B cell (primary cell): ENCODE measurements at regions not wholly inside any gene's neighbourhood (a gene's known extent, or its start where the extent isn't known, plus 50 kb on each side); places are given as distances from the start of the nearest gene placed in this dataset.

Experiments used
- ATAC-seq: fragments of 200-7000 bp; cut with Tn5 transposase; one replicate; pipeline ENCODE4 v1.10.0; 2021; ENCODE audit warnings: low read depth, mild to moderate bottlenecking, moderate number of reproducible peaks, moderate library complexity
- CTCF ChIA-PET: fragments of 350-600 bp; sonication (Branson Sonifier 250); formaldehyde crosslinking; loops from one replicate; lab custom pipeline; 2021; ENCODE audit warnings: antibody characterized with exemption, inconsistent platforms; lab: Charles Lee
- POLR2A ChIA-PET: fragments of 350-600 bp; sonication (Branson Sonifier 250); formaldehyde crosslinking; loops from one replicate; lab custom pipeline; 2021; ENCODE audit warnings: antibody characterized with exemption; lab: Charles Lee
- DNase-seq: peaks from one replicate; pipeline ENCODE4 v3.0.0; 2013
- H2AFZ ChIP-seq: 2 replicates; pipeline ENCODE4 v1.6.1; 2012; ENCODE audit warnings: mild to moderate bottlenecking, low read depth, low read length; ENCODE audit not compliant: insufficient read depth, poor library complexity, severe bottlenecking
- H3K27ac ChIP-seq, 2 donors: 1 replicate in 1 of 2; 2 replicates in 1 of 2; pipeline ENCODE4 v1.5.1; 2012 to 2013; ENCODE audit warnings: low read length in 2 of 2, mild to moderate bottlenecking in 2 of 2, moderate library complexity in 1 of 2
- H3K27me3 ChIP-seq, 4 experiments: fragments of 200-600 bp in 1 of 4; sonication (generic) in 1 of 4; replicated peaks in 1 of 4; 1 replicate in 2 of 4; 2 replicates in 2 of 4; pipeline versions ENCODE4 v1.6.1 to v1.7.0; 2013 to 2016; ENCODE audit warnings: low read length in 3 of 4, mild to moderate bottlenecking in 2 of 4, mixed read lengths in 1 of 4, moderate library complexity in 1 of 4; ENCODE audit not compliant: insufficient read depth in 4 of 4, control insufficient read depth in 3 of 4; ENCODE audit errors: control extremely low read depth in 1 of 4
- H3K36me3 ChIP-seq, 2 experiments: replicated peaks in 1 of 2; 1 replicate in 1 of 2; 2 replicates in 1 of 2; pipeline versions ENCODE4 v1.6.1 to v1.7.1; 2013; ENCODE audit warnings: low read length in 1 of 2; ENCODE audit not compliant: insufficient read depth in 2 of 2, control insufficient read depth in 1 of 2; ENCODE audit errors: control extremely low read depth in 1 of 2, extremely low read depth in 1 of 2
- H3K4me1 ChIP-seq, 2 donors: fragments of 200-600 bp in 1 of 2; sonication (generic) in 1 of 2; 1 replicate in 1 of 2; 2 replicates in 1 of 2; pipeline versions ENCODE4 v1.5.1 to v1.6.1; 2013 to 2017; ENCODE audit warnings: low read length in 2 of 2; ENCODE audit not compliant: control insufficient read depth in 2 of 2, insufficient read depth in 2 of 2
- H3K4me2 ChIP-seq: replicated peaks from 2 replicates; pipeline ENCODE3; 2012; ENCODE audit warnings: mild to moderate bottlenecking, low read depth, low read length; ENCODE audit not compliant: poor library complexity, severe bottlenecking
- H3K4me3 ChIP-seq, 5 experiments: fragments of 200-600 bp in 1 of 5; sonication (generic) in 1 of 5; 1 replicate in 3 of 5; 2 replicates in 2 of 5; pipeline versions ENCODE4 v1.5.1 to v1.7.0; 2011 to 2016; ENCODE audit warnings: low read length in 4 of 5, mild to moderate bottlenecking in 4 of 5, low read depth in 2 of 5, control low read depth in 1 of 5, moderate library complexity in 1 of 5; ENCODE audit not compliant: insufficient read depth in 1 of 5; ENCODE audit errors: control extremely low read depth in 1 of 5, extremely low read depth in 1 of 5
- H3K79me2 ChIP-seq: fragments of 200-600 bp; sonication (generic); one replicate; pipeline ENCODE4 v1.6.0; 2016; ENCODE audit warnings: low read length; ENCODE audit not compliant: control insufficient read depth, insufficient read depth
- H3K9ac ChIP-seq: fragments of 200-600 bp; sonication (generic); 2 replicates; pipeline ENCODE4 v1.6.1; 2017; ENCODE audit warnings: mild to moderate bottlenecking, low read length, moderate library complexity
- H3K9me3 ChIP-seq, 3 donors: one replicate each; pipeline versions ENCODE4 v1.6.1 to v1.7.1; 2013; ENCODE audit warnings: low read length in 2 of 3; ENCODE audit not compliant: control insufficient read depth in 2 of 3, insufficient read depth in 1 of 3; ENCODE audit errors: control extremely low read depth in 1 of 3
- H4K20me1 ChIP-seq: 2 replicates; pipeline ENCODE4 v1.6.0; 2012; ENCODE audit warnings: mild to moderate bottlenecking, low read length; ENCODE audit not compliant: insufficient read depth, control insufficient read depth, poor library complexity, severe bottlenecking
- H3K27ac Mint-ChIP-seq: one replicate; pipeline ENCODE4 v1.8.0; 2021; ENCODE audit warnings: mixed read lengths
- H3K27me3 Mint-ChIP-seq: one replicate; pipeline ENCODE4 v1.8.0; 2021; ENCODE audit warnings: mixed read lengths
- H3K4me1 Mint-ChIP-seq: one replicate; pipeline ENCODE4 v1.8.0; 2021; ENCODE audit warnings: mixed read lengths
- H3K4me3 Mint-ChIP-seq: one replicate; pipeline ENCODE4 v1.8.0; 2021; ENCODE audit warnings: mixed read lengths
- H3K9me3 Mint-ChIP-seq: one replicate; pipeline ENCODE4 v1.8.0; 2022; ENCODE audit warnings: mixed read lengths; ENCODE audit not compliant: insufficient read depth
- EZH2 ChIP-seq: IDR thresholded peaks from 2 replicates; pipeline ENCODE4 v1.6.1; 2012; ENCODE audit warnings: borderline replicate concordance, low read depth, mild to moderate bottlenecking, moderate library complexity, low read length; ENCODE audit not compliant: insufficient read depth, poor library complexity, severe bottlenecking
- WGBS: methylation state at CpG from one replicate; pipeline ENCODE4 v1.1.5; 2013; ENCODE audit warnings: missing lambda C conversion rate; ENCODE audit not compliant: insufficient coverage; 5-methylcytosine and 5-hydroxymethylcytosine counted together
- intact Hi-C: fragments of 100-400 bp; cut with micrococcal nuclease; formaldehyde crosslinking; loops from one replicate; pipeline ENCODE4 v1.10.0; 2022
- TF ChIP-seq, protein P1 (sequence below): fragments of 200-600 bp; IDR thresholded peaks from one replicate; pipeline ENCODE4 v1.8.0; 2022; ENCODE audit warnings: antibody characterized with exemption, mild to moderate bottlenecking

DNA sequence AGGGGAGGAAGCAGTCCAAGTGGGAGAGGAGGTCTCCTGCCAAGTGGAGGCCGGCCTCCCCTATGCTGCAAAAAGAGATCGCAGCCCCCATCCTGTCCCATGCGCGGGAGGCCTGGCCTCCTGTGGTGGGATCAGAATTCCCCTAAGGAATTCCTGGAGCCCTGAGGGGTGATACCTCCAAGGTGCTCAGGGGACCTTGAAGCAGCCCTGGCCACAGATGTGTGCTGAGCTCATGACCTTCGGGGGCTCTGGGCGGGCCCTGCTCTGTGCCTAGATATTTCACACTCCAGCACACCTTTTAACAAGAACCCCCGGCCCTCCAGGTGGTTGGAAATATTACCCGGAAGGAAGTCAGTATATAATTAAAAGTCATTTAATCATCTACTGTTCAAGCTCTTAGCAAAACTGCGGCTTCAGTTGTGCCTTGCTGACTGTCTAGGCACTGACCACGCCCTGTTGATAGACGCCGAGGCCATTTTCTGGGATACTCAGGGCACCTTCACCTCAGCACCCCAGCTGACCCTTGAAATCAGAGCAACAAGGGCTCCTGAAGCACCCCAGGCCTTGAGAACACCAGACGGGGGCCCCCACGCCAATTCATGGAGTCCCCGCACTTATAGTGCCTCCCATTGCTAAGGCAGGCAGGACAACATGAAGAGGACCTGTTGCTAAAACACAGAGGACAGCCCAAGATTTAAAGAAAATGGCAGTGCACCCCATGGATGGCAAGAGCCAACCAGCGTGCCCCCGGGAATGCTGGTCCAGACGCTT lies 119.1 kb downstream of the NDUFA10 start:
- WGBS: 94% methylated on average over 15 of the region's 18 CpGs
- CTCF ChIA-PET: no interaction called here
- Histone ChIP-seq H3K4me1 (peaks cover 16 to 17% of the 10 kb centered on the region in 2 donors), H3K27ac (no peak overlapping the region), H3K4me3 (no peak overlapping the region), H3K9ac (no peak overlapping the region), H3K27me3 (no peaks in the 10 kb centered on the region), H3K79me2 (no peaks in the 10 kb centered on the region), H3K4me2 (no peak overlapping the region), H4K20me1 (no peaks in the 10 kb centered on the region), H3K9me3 (peaks cover 0 to 11% (median 0%) of the 10 kb centered on the region in 3 donors), H3K36me3 (no peaks in the 10 kb centered on the region), H2AFZ (no peak overlapping the region)
- ATAC-seq (no peak), DNase-seq (no peak)
- Mint-ChIP-seq H3K27me3 (peaks cover 4% of the 10 kb centered on the region), H3K4me3 (no peak overlapping the region), H3K4me1 (peaks cover 26% of the 10 kb centered on the region), H3K27ac (no peak overlapping the region), H3K9me3 (no peaks in the 10 kb centered on the region)
- no peak for TF ChIP-seq EZH2
- TF ChIP-seq, protein P1, sequence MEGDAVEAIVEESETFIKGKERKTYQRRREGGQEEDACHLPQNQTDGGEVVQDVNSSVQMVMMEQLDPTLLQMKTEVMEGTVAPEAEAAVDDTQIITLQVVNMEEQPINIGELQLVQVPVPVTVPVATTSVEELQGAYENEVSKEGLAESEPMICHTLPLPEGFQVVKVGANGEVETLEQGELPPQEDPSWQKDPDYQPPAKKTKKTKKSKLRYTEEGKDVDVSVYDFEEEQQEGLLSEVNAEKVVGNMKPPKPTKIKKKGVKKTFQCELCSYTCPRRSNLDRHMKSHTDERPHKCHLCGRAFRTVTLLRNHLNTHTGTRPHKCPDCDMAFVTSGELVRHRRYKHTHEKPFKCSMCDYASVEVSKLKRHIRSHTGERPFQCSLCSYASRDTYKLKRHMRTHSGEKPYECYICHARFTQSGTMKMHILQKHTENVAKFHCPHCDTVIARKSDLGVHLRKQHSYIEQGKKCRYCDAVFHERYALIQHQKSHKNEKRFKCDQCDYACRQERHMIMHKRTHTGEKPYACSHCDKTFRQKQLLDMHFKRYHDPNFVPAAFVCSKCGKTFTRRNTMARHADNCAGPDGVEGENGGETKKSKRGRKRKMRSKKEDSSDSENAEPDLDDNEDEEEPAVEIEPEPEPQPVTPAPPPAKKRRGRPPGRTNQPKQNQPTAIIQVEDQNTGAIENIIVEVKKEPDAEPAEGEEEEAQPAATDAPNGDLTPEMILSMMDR: no peak
- intact Hi-C loops: no loop called here
- POLR2A ChIA-PET: no interaction called here

GRCh38 chr2:239905306-239905705 lies 119.8 kb downstream of the NDUFA10 start:
- no peak for DNase-seq
- intact Hi-C loops: no loop called here
- Histone ChIP-seq H3K9ac (no peak overlapping the region), H3K27me3 (no peaks in the 10 kb centered on the region), H3K79me2 (no peaks in the 10 kb centered on the region), H3K27ac (no peak overlapping the region), H3K4me2 (no peak overlapping the region), H2AFZ (no peak overlapping the region), H3K4me3 (no peak overlapping the region), H3K4me1 (peaks cover 9% of the 10 kb centered on the region in 2 donors), H3K9me3 (peaks cover 0 to 7% (median 0%) of the 10 kb centered on the region in 3 donors), H4K20me1 (no peaks in the 10 kb centered on the region), H3K36me3 (no peaks in the 10 kb centered on the region)
- Mint-ChIP-seq H3K27ac (no peak overlapping the region), H3K4me1 (peaks cover 18% of the 10 kb centered on the region), H3K27me3 (peaks cover 4% of the 10 kb centered on the region), H3K4me3 (no peak overlapping the region), H3K9me3 (no peaks in the 10 kb centered on the region)
- no peak for TF ChIP-seq EZH2
- TF ChIP-seq, protein P1: no peak
- ChIA-PET CTCF (no interaction called here), POLR2A (no interaction called here)
- no peak for ATAC-seq
- WGBS: 98% methylated on average over 20 of the region's 20 CpGs
